Kidney glomerular epithelial cell (primary cell): ENCODE measurements at regions not wholly inside any gene's neighbourhood (a gene's known extent, or its start where the extent isn't known, plus 50 kb on each side); places are given as distances from the start of the nearest gene placed in this dataset.

Source experiments
- DNase-seq: peaks from one replicate; lab custom pipeline; 2025; lab: John Stamatoyannopoulos, UW

- no peak for DNase-seq
These were observed 763.2 kb upstream of the ZEB2 start for GRCh38 chr2:145283131-145283530.

GRCh38 chr2:145277922-145278321 is 758.0 kb upstream of the ZEB2 start:
- peak; percentile 24 for DNase-seq

- DNase-seq: no peak
These were observed 753.9 kb upstream of the ZEB2 start for GRCh38 chr2:145273840-145274239.

GRCh38 chr2:145268931-145269330 is 749.0 kb upstream of the ZEB2 start:
- no peak for DNase-seq

DNA sequence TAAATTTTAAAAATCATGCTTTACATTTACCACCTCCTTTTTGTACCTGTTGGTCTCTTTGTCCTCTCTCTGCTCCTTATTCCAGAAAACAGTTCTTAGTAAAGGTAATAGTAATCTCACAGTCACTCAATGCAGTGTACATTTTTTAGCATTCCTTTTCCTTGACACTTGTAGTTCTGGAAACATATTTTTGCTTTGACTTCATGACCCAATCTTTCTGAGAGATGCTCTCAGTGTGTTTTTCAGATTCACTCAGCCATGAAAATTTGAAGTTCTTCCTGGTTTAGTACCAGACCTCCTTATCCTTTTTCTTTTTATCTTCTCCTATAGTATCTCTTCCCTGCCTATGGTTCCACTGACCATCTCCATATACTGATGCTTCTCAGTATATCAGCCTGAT is 747.5 kb upstream of the ZEB2 start:
- peak; percentile 24 for DNase-seq

- DNase-seq: no peak
These were observed 745.3 kb upstream of the ZEB2 start for GRCh38 chr2:145265244-145265643.

DNA sequence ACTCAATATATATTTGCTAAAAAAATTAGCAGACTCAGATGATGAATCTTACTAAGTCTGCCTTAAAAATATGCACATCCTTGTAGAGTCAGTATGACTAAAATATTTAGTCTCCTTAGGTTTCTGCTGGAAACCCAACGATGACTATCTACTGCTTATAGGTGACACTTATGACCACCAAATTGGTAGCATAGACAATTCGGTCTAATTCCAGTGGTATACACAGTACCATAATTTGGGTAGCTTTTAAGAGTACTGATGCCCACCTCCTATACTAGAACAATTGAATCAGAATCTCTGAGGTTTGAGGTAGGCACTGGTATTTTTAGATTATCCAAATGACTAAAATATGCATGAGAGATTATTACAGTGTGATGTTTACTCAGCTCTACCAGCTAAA is 740.8 kb upstream of the ZEB2 start:
- DNase-seq: no peak

DNA sequence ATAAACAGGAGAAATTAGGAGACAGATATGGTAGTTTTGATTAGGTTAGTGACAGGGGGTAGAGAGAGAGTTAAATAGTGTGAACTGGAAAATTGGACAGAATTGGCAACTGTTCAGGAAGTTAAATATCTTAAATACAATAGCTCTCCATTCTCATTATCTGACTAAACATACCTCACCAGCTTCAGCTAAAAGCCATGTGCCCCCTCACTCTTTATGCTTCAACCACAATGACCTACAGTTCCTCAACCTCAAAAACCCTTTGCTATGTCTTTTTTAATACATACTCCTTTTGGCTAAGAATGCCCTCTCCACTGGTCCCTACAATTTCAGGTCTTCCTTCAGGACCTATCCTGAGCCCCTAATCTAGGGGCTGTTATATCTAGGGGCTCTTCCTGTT is 740.2 kb upstream of the ZEB2 start:
- no peak for DNase-seq

DNA sequence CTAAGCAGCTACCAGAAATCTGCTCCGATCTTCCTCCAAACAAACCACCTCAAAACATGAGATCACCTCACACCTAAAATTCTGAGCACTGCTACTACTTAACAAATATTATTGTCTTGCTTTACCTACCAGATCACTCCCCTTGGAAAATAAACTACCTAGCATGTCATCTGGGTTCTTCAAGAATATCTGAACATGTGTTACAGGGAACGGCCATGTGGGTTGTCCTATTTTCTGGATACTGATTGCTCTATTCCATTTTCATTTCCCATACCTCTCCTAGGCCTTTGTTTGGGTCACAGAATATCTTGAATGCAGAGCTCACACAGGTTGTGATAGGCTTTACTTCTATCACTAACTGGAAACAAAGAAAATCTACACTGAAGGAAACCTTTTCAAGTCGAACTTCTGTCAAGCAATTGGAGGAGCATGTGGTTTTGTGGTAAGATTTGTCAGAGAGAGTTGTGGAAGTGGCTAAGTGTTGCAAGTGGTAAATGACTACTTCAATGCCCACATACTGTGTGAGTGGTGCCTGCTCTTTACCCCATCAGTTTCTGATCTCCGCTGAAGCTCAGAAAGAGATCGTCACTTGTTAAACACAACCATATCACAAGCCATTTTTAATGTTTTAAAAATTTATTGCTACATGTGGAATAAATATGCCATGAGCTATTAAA is 739.1 kb upstream of the ZEB2 start:
- DNase-seq: no peak

DNA sequence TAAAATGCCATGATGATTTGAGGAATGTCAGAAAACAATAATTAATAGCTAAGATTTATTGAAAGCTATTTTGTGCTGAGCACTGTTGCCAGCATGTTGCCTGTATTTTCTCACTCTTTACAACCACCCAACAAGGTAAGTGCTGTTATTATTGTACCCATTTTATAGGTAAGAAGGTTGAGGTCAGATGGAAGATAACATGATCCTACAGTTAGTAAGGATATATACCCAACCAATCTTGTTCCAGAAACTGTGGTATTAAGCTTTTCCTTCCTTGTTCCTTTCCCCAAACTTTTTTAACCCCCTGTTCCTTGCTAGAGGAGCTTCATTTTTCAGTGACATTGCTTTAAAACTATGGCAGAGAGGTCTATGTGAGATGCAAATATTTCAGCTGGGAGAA is 738.0 kb upstream of the ZEB2 start:
- DNase-seq: no peak

GRCh38 chr2:145256551-145256950 is 736.6 kb upstream of the ZEB2 start:
- no peak for DNase-seq

DNA sequence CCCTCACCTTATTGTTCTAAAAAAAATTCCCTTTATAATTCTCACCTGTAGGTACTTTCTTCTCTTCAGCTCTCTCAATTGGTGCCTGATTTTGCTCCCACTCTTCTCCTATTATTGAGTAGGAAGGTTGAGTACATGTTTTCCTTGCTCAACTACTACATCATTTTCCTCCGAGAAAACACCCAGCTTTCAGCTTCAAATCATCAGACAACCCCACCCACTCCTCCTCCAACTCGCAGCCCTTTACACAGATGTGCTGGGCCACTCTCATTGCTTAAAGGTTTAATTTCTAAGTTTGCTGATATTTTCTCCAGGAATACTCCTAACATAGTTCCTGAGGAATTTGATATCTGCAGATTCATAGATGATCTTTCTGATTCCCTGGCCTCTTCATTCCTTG is 734.4 kb upstream of the ZEB2 start:
- DNase-seq: no peak

DNA sequence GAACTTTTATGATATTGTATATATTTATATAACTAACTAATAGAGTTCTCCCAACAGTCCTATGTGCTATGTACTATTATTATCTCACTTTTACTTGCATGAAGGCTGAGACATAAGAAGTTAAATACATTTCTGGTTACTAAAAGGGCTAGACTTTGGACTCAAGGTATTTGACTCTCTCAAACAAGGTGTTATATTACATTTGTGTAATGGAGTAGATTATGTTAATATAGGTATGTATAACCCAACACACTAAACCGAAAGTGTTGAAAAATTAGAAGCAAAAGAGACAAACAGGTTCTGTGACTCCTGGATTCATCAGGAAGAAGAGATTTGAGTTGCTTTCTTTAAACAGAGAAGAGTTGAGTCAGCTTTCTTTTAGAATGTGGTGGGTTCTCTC is 733.6 kb upstream of the ZEB2 start:
- DNase-seq: no peak

DNA sequence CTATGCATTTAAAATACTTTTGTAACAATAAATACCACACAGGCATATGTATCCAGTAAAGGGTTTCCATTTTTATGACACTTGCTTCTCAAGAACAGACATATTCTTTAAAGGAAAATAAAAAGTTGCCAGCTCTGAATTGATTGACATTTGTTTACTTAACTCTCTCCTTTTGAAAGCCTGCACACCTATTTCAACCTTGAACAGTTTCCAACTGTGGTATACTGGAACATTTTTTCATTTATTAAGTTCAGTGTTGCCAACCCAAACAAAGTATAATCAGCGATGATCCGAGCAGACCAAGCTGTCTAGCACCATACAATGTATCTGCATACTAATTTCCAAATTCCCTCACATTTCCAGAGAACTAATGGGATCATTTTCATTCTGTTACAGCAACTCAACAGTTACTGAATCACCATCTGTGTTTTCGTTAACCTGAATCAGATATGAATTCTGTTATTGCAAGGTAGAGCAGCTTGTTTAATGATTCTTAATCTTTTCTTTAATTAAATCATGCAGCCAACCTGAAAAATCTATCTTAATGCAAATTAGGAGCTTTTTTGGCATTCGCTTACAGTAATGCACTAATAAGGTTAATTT is 725.5 kb upstream of the ZEB2 start:
- DNase-seq: no peak

DNA sequence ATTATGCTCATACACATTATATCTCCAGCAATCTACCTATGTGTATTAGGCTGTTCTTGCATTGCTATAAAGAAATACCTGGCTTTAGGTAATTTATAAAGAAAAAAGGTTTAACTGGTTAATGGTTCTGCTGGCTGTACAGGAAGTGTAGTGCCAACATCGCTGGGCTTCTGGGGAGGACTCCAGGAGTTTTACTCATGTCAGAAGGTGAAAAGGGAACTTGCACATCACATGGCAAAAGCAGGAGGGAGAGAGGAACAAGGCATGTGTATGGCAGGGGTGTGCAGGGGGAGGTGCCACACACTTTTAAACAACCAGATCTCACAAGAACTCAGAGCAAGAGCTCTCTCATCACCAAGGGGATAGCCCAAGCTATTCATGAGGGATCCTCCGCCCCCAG is 715.4 kb upstream of the ZEB2 start:
- no peak for DNase-seq

- no peak for DNase-seq
These were observed 710.6 kb upstream of the ZEB2 start for GRCh38 chr2:145230546-145230945.

GRCh38 chr2:145228506-145228905 is 708.6 kb upstream of the ZEB2 start:
- no peak for DNase-seq

- DNase-seq: no peak
These were observed 707.0 kb upstream of the ZEB2 start for GRCh38 chr2:145226901-145227300.

GRCh38 chr2:145221516-145221915 is 701.6 kb upstream of the ZEB2 start:
- DNase-seq: no peak

DNA sequence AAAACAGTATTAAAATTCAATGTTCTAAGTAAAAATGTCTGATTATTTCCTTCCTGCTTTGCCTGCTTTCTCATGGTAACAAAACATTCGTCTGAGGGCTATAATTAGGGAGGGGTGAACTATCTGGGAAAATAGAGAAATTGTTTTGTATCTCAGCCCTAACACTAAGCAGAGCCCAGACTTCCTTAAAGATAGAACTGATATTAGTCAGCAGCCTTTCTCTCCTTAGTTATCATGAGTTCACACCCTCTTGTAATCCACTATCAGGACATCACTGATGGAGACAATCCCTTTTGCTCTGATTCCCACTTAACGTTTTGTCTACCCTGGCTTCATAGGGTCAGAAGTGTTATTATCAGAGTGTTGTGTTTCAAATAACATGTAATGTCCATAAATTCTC is 701.1 kb upstream of the ZEB2 start:
- DNase-seq: no peak

GRCh38 chr2:145220496-145220895 is 700.6 kb upstream of the ZEB2 start:
- no peak for DNase-seq

DNA sequence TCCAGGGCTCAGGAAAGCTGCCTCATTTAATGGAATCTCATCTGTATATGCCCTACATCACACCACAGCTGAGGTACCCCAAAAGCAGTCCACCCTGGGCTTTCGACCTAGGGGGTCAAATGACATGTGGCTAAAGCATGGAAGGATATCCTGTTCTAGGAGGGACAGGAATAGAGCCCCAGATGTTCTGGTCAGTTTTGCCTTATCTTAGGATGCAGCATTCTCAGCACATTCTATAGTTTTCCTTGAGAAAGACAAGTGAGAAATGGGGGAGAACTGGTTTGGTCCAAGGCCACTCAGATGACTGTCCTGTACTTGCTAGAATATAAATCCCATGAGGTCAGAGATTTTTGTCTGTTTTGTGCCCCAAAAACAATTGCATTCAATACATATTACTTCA is 688.0 kb upstream of the ZEB2 start:
- DNase-seq: no peak

GRCh38 chr2:145206496-145207281 is 686.8 kb upstream of the ZEB2 start:
- no peak for DNase-seq
